ENCODE measurements at regions not wholly inside any gene's neighbourhood (a gene's known extent, or its start where the extent isn't known, plus 50 kb on each side); places are given as distances from the start of the nearest gene placed in this dataset.

DNA sequence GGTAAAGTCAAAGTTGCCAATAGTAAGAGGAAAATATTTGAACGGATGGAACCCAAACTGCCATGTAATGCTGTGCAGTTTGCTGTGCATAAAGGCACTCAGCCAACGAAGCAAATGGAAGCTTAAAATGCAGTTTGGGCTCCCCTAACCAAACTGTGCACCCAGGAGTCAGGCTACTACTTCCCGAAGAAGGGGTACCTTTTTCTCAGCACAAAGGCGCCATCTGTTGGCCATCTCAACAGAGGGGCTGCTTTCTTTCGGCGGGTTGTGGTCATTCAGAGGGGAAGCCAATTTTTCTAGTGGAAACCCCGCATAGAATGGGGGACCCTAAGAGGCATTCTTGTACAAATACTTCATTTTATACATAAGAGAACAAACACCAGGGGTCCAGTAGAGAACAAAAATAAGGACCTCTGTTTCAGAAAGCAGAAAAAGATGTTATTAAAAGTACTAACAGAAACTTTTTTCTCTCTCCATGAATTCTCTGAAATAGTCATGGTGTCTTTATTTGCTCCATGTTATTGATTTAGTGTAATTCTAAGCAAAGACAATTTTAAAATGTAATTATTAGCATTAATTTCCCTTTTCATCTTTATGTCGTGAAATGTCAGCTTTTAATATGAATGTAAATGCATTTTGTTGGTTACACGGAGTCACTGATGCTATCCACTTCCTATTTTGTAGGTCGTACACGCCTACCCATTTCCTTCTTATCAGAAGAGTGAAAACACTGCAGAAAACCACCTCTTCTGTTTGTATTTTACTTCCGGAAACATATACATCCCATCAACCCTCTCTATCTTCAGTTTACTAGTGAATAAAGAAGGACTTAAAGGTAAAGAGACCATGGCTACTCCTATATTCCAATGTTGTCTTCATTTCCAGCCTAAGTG, 453.3 kb downstream of the KCNJ2 start (continued):
- TF ChIP-seq SP1 (IDR thresholded peaks at IDR 0.05; ENCODE audit: low read depth, low read length) (no peak), POU5F1 (IDR thresholded peaks at IDR 0.05; ENCODE audit: low read depth, low read length) (no peak)
- TF ChIP-seq, protein P1, sequence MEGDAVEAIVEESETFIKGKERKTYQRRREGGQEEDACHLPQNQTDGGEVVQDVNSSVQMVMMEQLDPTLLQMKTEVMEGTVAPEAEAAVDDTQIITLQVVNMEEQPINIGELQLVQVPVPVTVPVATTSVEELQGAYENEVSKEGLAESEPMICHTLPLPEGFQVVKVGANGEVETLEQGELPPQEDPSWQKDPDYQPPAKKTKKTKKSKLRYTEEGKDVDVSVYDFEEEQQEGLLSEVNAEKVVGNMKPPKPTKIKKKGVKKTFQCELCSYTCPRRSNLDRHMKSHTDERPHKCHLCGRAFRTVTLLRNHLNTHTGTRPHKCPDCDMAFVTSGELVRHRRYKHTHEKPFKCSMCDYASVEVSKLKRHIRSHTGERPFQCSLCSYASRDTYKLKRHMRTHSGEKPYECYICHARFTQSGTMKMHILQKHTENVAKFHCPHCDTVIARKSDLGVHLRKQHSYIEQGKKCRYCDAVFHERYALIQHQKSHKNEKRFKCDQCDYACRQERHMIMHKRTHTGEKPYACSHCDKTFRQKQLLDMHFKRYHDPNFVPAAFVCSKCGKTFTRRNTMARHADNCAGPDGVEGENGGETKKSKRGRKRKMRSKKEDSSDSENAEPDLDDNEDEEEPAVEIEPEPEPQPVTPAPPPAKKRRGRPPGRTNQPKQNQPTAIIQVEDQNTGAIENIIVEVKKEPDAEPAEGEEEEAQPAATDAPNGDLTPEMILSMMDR (IDR thresholded peaks at IDR 0.05; ENCODE audit: control extremely low read depth in 1 of 3, insufficient read depth in 1 of 3, low read depth in 1 of 3, low read length in 3 of 3) = peak; percentile 74 to 81 (median 75)
